GDM1 (cell line): ENCODE measurements at regions not wholly inside any gene's neighbourhood (a gene's known extent, or its start where the extent isn't known, plus 50 kb on each side); places are given as distances from the start of the nearest gene placed in this dataset.
"Not testable (repeated sequence)": the region's sequence is repeated elsewhere in the genome, so short reads cannot be mapped to it uniquely, and the experiment has no call there.

Experiments used
- DNase-seq: peaks from one replicate; lab custom pipeline; 2025; lab: John Stamatoyannopoulos, UW

DNA sequence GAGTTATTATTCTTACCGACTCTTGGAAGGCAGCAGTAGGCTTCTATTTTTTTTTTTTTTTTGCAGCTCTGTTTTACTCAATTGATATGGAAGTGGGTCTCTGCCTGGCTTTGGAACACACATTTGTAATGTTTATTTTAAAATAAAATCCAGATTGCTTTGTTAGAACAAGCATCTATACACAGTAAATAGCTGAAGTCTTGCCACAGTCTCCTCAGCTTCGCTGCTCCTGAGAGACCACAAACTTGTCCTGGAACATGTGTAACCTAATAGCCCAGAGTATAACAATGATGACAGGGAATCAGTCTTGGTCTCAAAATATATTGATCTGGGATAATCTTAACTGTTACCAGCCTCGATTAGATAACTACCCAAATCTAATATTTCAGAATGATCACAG lies 299.8 kb upstream of the NOX3 start:
- no peak for DNase-seq

DNA sequence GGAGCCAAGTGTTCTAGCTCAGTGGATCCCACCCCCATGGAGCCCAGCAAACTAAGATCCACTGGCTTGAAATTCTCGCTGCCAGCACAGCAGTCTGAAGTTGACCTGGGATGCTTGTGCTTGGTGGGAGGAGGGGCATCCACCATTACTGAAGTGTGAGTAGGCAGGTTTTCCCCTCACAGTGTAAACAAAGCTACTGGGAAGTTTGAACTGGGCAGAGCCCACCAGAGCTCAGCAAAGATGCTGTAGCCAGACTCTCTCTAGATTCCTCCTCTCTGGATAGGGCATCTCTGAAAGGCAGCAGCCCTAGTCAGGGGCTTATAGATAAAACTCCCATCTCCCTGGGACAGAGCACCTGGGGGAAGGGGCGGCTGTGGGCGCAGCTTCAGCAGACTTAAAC lies 293.1 kb upstream of the NOX3 start:
- DNase-seq: not testable (repeated sequence)

DNA sequence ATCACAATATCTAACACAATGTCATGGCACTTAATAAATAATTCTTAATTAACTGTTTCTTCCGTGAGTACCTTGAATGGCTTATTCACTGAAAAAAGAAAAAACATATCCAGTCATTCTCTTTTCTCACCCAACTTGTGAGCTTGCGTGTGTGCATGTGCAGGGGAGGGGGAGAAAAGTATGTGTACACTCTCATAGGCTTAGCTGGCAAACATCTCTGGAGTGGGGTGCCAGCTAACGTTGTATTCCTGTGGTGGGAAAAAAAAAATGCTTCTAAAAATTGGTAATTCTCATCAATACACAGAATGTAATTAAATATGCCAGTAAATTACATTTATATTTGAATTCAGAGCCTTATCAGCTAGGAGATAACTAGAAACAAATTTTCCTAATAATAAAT lies 291.9 kb upstream of the NOX3 start:
- no peak for DNase-seq

DNA sequence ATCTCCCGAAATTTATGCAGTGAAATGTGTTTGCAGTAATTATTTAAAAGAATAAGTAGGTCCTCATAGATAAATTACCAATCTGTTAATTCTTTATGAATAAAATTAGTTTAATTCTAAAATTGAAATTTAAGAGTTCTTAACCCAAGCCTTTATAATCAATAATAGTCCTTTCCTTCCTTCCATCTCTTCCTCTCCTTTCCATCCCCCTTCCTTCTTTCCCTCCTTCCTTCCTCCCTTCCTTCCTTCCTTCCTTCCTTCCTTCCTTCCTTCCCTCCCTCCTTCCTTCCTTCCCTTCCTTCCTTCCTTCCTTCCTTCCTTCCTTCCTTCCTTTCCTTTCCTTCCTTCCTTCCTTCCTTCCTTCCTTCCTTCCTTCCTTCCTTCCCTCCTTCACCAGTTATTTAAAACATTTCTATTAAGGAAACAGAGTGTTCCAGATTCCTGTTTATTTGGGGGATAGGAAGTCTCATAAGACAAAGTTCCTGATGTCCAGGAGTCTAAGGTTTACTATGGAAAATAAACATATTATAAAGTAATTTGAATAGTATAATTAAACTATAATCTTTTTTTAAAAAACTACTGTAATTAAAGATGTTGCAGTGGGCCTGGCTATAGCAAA lies 285.3 kb upstream of the NOX3 start:
- no peak for DNase-seq

DNA sequence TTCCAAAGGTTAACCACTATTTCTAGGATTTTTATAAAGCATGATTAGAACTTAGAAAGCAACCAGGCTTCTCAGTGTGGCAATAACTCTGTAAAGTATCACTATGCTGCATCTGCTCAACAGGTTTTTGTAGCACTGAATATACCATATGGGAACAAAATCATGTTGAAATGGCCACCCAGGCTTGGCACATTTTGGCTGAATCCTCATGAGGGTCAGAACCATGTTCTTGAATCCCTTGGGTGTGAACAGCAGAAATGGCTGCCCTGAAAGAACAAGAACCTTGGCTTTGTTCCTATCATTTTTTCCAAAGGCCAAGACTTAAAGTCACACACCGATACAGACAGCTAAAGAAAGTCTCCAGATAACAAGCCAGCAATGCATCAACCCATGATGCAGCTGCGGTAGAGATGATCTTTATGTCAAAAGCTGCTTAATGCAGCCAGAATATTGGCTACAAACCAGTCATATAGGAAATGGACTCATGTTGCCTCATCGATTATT lies 283.0 kb upstream of the NOX3 start:
- no peak for DNase-seq

DNA sequence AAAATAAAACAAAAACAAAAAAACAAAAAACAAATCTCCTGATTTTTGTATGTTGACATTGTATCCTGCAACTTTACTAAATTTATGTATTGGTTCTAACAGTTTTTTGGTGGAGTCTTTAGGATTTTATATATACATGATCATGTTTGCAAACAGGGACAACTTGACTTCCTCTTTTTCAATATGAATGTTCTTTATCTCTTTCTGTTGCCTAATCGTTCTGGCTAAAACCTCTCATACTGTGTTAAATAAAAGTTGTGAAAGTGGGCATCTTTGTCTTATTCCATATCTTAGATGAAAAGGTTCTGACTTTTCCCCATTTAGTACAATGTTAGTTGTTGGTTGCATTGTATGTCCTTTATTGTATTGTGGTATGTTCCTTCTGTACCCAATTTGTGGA lies 261.7 kb upstream of the NOX3 start:
- no peak for DNase-seq

DNA sequence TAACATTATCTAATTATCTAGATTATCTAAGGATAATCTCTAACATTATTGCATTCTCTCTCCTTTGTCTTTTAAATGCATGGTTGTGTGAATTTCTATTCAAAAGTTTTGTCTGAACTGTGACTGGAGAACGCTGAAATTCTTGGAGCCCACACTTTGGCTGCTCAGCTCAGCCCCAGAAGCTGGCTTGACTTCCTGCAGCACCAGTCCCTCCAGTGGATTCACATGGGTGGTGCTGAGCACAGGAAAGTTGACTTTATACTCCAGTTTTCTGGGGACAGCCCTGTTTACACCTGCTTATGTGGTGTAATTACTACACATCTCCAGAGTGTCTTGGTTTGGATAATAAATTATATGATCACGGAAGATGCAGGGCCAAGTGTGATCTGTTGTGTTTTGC lies 255.1 kb upstream of the NOX3 start:
- no peak for DNase-seq

DNA sequence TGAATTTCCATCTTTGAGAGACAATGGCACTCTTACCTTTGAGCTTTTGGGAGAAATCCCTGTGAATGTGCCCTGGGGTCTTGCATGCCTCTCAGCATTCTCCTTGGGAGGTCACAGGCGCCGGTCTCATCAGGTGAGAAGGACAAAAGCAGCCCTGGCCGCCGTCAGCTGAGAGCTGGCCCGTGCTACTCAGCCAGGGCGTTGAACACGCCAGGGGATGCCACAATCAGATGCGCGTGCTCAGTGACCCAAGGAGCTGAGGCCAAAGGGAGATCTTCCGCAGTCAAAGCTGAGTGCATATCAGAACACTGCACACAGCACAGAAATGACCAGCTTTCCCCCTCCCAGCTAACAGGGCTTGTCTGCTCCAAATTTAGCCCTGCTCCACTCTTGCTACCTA lies 253.6 kb upstream of the NOX3 start:
- no peak for DNase-seq

DNA sequence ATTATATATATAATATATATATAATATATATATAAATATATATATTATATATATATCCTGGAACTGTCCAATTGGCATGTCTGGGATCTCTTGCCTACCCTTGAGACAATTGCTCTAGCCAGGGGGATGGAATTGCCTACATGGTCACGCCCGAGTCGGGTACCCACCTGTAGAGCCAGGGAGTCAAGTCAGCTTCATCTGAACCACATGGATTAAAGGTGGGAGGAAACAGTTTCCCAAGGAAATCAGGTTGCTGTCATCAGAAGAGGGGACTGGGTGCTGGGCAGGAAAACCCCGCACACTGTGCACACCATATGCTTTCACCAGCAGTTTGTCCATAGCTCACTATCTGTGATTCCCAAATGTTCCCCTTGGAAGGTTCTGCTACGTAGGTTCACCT lies 252.5 kb upstream of the NOX3 start:
- no peak for DNase-seq

DNA sequence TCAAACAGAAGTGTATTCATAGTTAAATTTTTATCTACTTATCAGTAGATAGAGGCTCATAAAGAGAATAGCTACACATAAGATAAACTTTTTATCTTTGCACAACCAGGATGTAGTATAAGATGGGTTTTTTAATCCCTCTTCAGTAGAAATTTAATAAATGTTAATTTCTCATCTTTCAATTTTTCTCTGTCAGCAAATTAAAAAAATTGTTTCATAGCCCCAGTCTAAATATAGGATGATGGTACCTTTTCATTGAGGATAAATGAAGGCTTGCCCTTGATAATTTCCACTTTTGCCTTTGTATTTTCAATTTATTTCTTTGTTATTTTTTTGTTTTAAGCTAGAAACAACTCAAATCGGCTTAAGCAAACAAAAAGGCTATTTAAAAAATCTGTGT lies 251.2 kb upstream of the NOX3 start:
- no peak for DNase-seq

DNA sequence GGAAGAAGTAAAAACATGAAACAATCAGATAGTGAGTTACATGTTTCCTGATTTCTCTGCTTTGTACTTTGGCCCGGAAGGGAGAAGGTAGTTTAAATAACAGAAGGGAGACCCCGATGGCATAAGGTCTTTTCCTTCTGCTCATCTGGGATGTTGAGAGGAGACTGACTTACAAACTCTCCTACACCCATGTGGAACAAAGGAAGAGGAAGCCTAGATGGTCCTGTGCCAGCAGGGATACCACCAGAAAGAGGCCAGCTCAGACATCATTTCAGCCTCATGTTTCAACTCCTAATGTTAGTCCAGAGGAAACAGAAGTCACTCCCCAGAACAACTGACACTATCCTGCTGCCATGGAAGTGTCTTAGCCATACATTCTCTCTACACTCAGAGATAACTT lies 250.7 kb upstream of the NOX3 start:
- no peak for DNase-seq

DNA sequence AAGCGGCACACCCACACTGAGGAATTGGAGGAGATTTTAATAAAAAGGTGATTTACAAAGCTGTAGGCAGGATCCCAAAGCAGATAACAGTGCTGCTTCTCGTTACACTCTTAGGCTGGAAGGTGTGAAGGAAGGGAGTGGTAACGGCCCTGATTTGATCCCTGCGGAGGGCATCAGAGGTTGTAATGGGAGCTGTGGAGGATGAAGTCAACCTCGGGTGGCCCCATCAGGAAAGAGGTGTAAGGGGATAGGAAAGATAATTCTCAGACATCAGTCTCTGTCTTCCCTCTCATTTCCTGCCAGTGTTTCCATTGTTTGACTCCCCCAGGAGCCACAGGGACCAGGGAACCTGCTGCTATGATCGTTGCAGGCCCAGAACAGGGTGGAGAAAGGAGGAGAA lies 245.7 kb upstream of the NOX3 start:
- DNase-seq: no peak

DNA sequence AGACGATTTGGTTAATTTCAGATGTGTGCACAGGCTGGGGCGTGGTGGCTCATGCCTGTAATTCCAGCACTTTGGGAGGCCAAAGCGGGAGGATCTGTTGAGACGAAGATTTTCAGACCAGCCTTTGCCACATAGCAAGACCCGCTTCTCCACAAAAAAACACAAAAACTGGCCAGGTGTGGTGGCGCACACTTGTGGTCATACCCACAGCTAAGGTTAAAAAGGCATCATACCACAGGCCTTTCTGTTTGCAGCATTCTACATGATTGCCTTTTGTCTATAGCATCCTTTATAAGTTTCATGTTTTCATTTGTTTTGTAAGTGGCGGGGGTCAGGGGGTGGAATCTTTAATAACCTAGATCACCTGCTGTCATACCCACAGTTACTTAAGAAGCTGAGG lies 239.9 kb upstream of the NOX3 start:
- DNase-seq: no peak

DNA sequence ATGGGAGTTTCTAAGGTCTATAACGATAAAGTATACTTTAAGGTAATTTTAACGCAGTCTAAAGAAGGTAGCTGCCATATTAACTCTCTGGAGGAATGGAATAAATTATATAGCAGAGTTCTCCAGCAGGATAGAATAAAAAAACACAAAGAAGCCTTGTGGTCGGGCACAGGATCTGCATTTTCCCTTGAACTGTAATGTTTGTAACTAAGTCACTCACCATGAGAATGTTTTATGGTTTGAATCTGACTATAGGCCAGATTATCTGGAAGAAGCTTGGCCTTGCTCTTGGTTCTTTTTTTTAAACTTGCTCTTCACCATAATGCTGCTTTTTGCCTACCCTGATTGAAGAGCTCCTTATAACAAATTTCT lies 238.8 kb upstream of the NOX3 start:
- DNase-seq: no peak

DNA sequence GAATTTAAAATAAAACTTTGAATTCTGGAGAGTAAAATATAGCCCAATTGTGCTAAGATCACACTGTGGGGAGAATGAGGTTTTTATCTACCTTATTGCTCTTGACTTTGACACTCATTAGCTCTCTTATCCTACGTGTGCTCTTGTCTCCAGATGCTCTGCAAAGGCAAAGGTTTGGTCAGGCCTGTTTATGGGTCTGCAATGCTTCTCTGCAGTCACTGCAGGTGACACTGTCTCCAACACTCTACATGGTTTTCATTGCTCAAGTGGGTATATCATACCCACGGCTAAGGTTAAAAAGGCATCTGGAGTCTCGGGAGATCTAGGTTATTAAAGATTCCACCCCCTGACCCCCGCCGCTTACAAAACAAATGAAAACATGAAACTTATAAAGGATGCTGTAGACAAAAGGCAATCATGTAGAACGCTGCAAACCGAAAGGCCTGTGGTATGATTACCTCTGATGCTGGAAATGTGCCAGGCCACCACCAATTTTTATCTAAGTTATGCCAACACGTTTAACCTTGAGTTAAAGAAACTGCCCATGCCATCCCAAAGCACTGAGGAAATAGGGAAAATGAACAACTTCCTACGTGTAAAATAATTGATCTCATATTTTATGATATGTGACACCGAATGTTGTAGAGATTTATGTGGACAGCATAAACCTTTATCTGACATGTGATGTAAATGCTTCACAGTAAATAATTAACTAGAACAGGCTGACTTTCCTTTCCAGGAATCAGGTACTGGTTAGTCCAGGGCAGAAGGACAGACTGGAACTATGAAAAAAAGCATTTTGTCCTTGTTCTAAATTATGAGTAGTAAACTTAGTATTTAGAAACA lies 238.2 kb upstream of the NOX3 start:
- no peak for DNase-seq

DNA sequence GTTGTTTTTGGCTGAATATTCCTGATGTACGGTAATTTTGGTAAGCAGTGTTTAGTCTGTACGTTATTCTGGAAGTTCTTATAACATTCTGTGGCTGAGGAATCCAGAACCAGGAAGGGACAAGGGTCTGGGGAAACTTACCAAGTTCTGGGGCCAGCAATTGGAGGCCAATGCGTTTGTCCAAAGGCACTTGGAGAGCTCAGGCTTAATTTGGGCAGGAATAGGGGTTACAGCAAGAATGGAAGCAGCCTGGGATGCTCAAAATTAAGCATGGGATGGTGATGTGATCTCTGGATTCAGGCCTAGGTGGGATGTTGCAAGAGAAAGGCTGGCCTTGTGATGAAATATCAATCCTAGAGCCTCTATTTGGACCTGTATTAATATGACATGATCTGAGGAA lies 235.2 kb upstream of the NOX3 start:
- DNase-seq: no peak

DNA sequence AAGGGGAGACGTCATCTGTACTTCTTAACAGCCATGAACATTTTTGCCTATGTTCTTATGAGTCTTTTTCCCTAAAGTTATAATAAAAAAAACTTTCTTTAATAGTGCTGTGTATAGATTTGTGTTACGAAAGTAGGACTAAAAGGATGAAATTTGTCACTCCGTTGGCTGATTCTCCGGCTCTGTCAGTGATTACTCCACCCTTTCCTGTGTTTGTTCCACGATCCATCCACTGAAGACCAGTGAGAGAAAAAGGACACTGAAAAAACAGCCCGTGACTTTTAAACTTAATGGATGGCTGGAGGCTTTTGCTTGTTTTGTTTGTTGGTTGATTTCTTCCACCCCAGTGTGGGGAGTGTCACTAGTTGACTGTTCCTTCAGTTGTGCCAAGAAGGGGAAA lies 232.0 kb upstream of the NOX3 start:
- no peak for DNase-seq

DNA sequence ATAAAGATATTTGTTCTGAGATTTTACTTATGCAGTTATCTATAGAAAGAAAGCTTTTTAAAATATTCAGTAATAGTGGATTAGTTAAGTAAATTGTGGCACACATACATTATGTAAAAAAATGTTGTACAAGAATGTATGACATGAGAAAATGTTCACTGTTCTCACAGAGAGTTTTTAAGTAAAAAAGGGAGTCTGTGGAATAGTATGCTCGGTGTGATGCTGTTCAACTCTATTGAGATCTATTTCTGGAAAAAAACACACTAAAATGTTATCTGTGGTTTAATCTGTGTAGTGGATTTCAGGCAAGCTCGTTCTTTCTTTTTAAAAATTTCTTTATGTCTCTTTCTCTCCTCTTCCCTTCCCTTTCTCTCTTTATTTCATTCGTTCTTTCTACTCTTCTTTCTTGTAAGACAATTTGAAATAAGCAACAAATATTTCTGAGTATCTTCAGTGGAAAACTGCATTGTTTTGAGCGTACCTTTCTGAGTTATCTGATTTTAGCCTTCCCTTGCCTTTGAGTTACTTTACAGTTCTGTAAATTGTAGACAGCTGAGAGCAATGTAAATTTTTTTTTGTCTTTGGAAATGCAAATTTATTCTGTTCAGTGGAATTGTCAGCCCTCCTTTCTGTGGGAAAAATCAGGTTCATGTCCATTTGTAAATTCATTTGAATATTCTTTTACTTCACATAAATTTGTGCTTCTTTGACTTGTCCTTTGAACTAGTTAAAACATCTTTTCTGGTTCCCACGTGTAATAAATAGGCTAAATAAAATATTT lies 229.0 kb upstream of the NOX3 start:
- no peak for DNase-seq

DNA sequence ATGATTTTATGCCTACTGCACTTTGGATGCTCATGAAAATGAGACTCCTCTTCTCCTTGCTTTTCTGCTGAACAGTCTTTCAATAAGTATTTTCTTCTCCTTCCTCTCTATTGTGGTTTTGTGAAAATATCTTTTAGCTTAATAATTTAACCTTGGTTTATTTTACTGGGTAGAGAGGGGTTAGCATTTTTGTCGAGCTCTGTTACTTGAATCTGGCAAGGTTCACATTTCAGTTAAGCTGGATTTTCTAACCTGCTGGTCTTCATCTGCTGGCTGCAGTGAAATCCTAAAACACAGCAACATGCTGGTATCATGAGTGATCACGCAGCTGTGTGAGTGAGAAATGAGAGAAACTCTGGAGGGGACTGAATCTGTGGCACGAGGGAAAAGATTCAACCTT lies 222.7 kb upstream of the NOX3 start:
- DNase-seq: no peak

DNA sequence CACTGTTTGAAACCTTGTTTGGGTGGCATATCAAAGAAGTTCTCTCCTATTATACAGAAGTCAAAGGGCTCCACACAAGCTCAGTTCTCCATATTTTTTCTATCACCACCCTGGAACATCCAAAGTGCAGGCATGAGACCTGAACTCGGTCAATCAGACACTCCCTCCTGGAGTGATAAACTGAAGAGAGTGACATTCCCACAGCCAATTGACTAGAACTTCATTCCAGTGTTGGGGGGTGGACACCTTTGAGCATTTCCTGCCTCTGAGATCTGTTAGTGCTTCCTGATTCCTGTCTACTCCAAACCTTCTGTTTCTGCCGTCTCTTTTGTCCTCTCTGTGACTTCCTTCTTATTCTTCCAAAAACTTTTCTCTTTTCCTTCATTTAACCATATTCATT lies 220.7 kb upstream of the NOX3 start:
- DNase-seq: no peak

DNA sequence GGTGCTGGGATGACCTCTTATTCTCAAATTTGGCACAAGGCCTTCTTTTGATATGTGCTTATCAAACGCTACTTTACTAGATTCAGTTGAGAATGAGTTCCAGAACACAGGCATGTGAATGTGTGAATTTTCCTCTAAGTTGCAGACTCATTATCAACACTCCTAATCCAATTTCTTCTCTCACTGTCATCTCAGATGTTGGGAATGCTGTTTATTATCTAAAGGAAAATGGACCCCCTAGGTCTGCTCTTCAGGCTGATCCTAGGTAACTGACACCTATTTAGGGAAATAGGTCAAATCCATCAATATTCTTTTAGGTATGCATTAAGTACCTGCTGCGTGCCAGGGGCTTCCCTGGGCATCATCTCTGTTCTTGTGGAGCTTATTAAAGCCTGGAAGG lies 215.0 kb upstream of the NOX3 start:
- no peak for DNase-seq

DNA sequence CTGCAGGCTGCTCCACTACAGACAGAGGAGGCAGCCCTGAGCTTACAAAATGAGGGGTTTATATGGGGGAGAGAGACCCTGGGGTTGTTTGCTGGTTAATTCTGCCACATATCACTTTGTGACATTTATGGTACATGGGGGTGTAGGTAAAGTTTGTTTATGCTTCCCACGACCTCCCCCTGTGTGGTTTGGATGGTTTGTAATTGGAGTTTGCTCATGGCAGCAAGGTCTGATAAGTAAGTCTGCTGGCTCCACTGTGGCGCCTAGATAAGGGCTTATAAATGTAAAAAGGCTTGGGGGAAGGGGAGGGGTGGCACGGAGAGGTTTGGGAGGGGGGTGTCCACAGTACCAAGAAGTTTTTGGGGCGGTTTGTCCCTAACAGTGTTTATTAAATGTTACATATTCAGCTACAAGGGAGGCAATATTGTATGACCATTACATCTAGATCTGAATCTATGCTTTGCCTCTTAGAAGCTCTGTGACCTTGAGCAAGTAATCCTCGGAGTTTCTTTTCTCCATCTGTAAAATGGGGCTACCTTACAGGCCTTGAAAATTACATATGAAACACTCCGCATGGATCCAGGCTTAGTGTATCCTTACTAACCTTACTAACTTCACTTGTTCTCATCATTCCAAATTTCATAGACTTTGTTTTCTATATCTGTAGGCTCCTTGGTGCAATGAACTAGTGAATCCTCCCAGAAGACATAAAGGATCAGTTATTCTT lies 204.8 kb upstream of the NOX3 start:
- DNase-seq: no peak
